Adrenal gland (tissue), 9 donors: ENCODE measurements at regions not wholly inside any gene's neighbourhood (a gene's known extent, or its start where the extent isn't known, plus 50 kb on each side); places are given as distances from the start of the nearest gene placed in this dataset.

Experiments
- DNase-seq, 7 donors: peaks; one replicate each; pipeline ENCODE4 v3.0.0-alpha.2; 2019 to 2020
- H3K27ac ChIP-seq, 5 donors: fragments of 200-600 bp; sonication (generic) in 4 of 5; 1 replicate in 3 of 5; 2 replicates in 2 of 5; pipeline versions ENCODE4 v1.5.1 to v1.8.0; 2016 to 2020; ENCODE audit warnings: mild to moderate bottlenecking in 1 of 5
- H3K27me3 ChIP-seq: fragments of 200-600 bp; 2 replicates; pipeline ENCODE4 v1.8.0; 2021
- H3K36me3 ChIP-seq, 2 donors: fragments of 200-600 bp; replicated peaks in 1 of 2; 1 replicate in 1 of 2; 2 replicates in 1 of 2; pipeline versions ENCODE4 v1.5.1 to v1.8.0; 2018 to 2022
- H3K4me1 ChIP-seq, 2 donors: fragments of 200-600 bp; replicated peaks in 1 of 2; 1 replicate in 1 of 2; 2 replicates in 1 of 2; pipeline versions ENCODE4 v1.5.1 to v1.8.0; 2018 to 2021
- H3K4me3 ChIP-seq, 4 donors: fragments of 200-600 bp; sonication (generic) in 3 of 4; one replicate each; pipeline ENCODE4 v1.5.1; 2016 to 2018
- H3K9me3 ChIP-seq, 3 donors: fragments of 200-600 bp; sonication (generic) in 1 of 3; replicated peaks in 1 of 3; 1 replicate in 2 of 3; 2 replicates in 1 of 3; pipeline versions ENCODE4 v1.5.1 to v1.8.0; 2016 to 2021
- CTCF ChIP-seq, 6 experiments: fragments of 450-650 bp in 4 of 6; fragments of 200-600 bp in 2 of 6; sonication (generic) in 1 of 6; IDR thresholded peaks; 1 replicate in 5 of 6; 2 replicates in 1 of 6; pipeline versions ENCODE4 v1.5.1 to v1.8.0; 2016 to 2021; ENCODE audit warnings: antibody characterized with exemption in 6 of 6, mild to moderate bottlenecking in 2 of 6, moderate library complexity in 1 of 6
- POLR2A ChIP-seq, 2 donors: fragments of 450-650 bp; IDR thresholded peaks; one replicate each; pipeline ENCODE4 v1.6.1; 2017; ENCODE audit warnings: antibody characterized with exemption in 2 of 2, mild to moderate bottlenecking in 2 of 2, moderate library complexity in 1 of 2
- WGBS, 4 donors: extraction: QIAGEN DNeasy Blood & Tissue Kit in 2 of 4; methylation state at CpG; one replicate each; pipeline versions ENCODE4 v1.1.5 to v1.1.7; 2013 to 2017; 5-methylcytosine and 5-hydroxymethylcytosine counted together
- intact Hi-C, 2 donors: fragments of 100-400 bp; cut with DNase I; formaldehyde crosslinking; loops; one replicate each; pipeline versions ENCODE4 v1.14.1 to v1.15.0; 2022 to 2023
- donor health status: healthy with polysubstance abuse.
- donor health status: Bipolar disorder and iron deficiency.
- donor health status: DM: yes; HTN: yes; CAD: no.
- donor health status: DM: no; HTN: no; CAD: no.
- donor health status: DM: no; HTN: no; CAD: no.

- no peaks in the 10 kb centered on the region for H3K27me3 ChIP-seq
- no peaks in the 10 kb centered on the region for H3K36me3 ChIP-seq
- no peaks in the 10 kb centered on the region for H3K9me3 ChIP-seq
- DNase-seq, result no peak
- intact Hi-C loops, result no loop called here
- no peaks in the 10 kb centered on the region for H3K4me1 ChIP-seq
- no peak overlapping the region for H3K27ac ChIP-seq
- TF ChIP-seq POLR2A (IDR thresholded peaks at IDR 0.05), result no peak
- TF ChIP-seq CTCF (IDR thresholded peaks at IDR 0.05), result no peak
- H3K4me3 ChIP-seq, result no peak overlapping the region
These were observed 894.3 kb downstream of the DIPK2A start for GRCh38 chr3:144865948-144866347.

GRCh38 chr3:144866476-144866875 lies 894.9 kb downstream of the DIPK2A start:
- H3K27ac ChIP-seq, result no peak overlapping the region
- no peaks in the 10 kb centered on the region for H3K9me3 ChIP-seq
- no peak overlapping the region for H3K4me3 ChIP-seq
- no peaks in the 10 kb centered on the region for H3K4me1 ChIP-seq
- no peak for DNase-seq
- intact Hi-C loops, result no loop called here
- whole genome bisulfite sequencing, 4 donors, result 37 to 67% (median 43%) methylated on average over 2 of the region's 2 CpGs
- TF ChIP-seq POLR2A (IDR thresholded peaks at IDR 0.05), result no peak
- no peaks in the 10 kb centered on the region for H3K36me3 ChIP-seq
- H3K27me3 ChIP-seq, result no peaks in the 10 kb centered on the region

- TF ChIP-seq POLR2A (IDR thresholded peaks at IDR 0.05), result no peak
- TF ChIP-seq CTCF (IDR thresholded peaks at IDR 0.05), result no peak
These were observed 896.9 kb downstream of the DIPK2A start for GRCh38 chr3:144868506-144868905.

GRCh38 chr3:144873066-144873465 lies 901.4 kb downstream of the DIPK2A start:
- WGBS, 4 donors, result 50 to 68% (median 63%) methylated on average over 1 of the region's 1 CpG
- Histone ChIP-seq H3K27me3 (no peaks in the 10 kb centered on the region), H3K4me1 (no peaks in the 10 kb centered on the region), H3K36me3 (no peaks in the 10 kb centered on the region), H3K4me3 (no peak overlapping the region), H3K9me3 (no peaks in the 10 kb centered on the region), H3K27ac (no peak overlapping the region)
- no peak for TF ChIP-seq CTCF (IDR thresholded peaks at IDR 0.05)
- no peak for TF ChIP-seq POLR2A (IDR thresholded peaks at IDR 0.05)
- DNase-seq, result no peak
- intact Hi-C loops, result no loop called here

More at GRCh38 chr3:144868506-144868905, 896.9 kb downstream of the DIPK2A start:
- Histone ChIP-seq H3K9me3 (no peaks in the 10 kb centered on the region), H3K4me1 (no peaks in the 10 kb centered on the region), H3K27ac (no peak overlapping the region), H3K27me3 (no peaks in the 10 kb centered on the region), H3K36me3 (no peaks in the 10 kb centered on the region), H3K4me3 (no peak overlapping the region)
- intact Hi-C loops, result no loop called here
- no peak for DNase-seq

- Histone ChIP-seq H3K27ac (no peak overlapping the region), H3K9me3 (no peaks in the 10 kb centered on the region), H3K4me1 (no peaks in the 10 kb centered on the region), H3K36me3 (no peaks in the 10 kb centered on the region), H3K27me3 (no peaks in the 10 kb centered on the region), H3K4me3 (no peak overlapping the region)
- TF ChIP-seq POLR2A (IDR thresholded peaks at IDR 0.05), result no peak
- no peak for TF ChIP-seq CTCF (IDR thresholded peaks at IDR 0.05)
- DNase-seq, result no peak
- intact Hi-C loops, result no loop called here
These were observed 903.6 kb downstream of the DIPK2A start for GRCh38 chr3:144875211-144875610.
